Lung (tissue), 11 donors: ENCODE measurements at regions not wholly inside any gene's neighbourhood (a gene's known extent, or its start where the extent isn't known, plus 50 kb on each side); places are given as distances from the start of the nearest gene placed in this dataset.
"Not testable (repeated sequence)": the region's sequence is repeated elsewhere in the genome, so short reads cannot be mapped to it uniquely, and the experiment has no call there.

ENCODE experiments used
- ATAC-seq: fragments of 200-7000 bp; cut with Tn5 transposase; one replicate; pipeline ENCODE4 v1.9.1; 2020; ENCODE audit warnings: moderate number of reproducible peaks; ENCODE audit not compliant: insufficient read depth, low FRiP score
- DNase-seq, 3 donors: peaks; one replicate each; pipeline ENCODE4 v3.0.0-alpha.2; 2013 to 2017
- H3K27ac ChIP-seq, 2 donors: one replicate each; pipeline ENCODE4 v1.5.1; 2013; ENCODE audit warnings: mild to moderate bottlenecking in 2 of 2, moderate library complexity in 2 of 2, control low read depth in 1 of 2, inconsistent platforms in 1 of 2, low read depth in 1 of 2, low read length in 1 of 2
- H3K27me3 ChIP-seq, 3 donors: one replicate each; pipeline ENCODE4 v1.5.1; 2013; ENCODE audit warnings: low read length in 2 of 3; ENCODE audit not compliant: control insufficient read depth in 3 of 3, insufficient read depth in 3 of 3
- H3K36me3 ChIP-seq, 4 donors: one replicate each; pipeline ENCODE4 v1.5.1; 2013; ENCODE audit warnings: low read length in 4 of 4, mild to moderate bottlenecking in 1 of 4, moderate library complexity in 1 of 4; ENCODE audit not compliant: control insufficient read depth in 4 of 4, insufficient read depth in 4 of 4
- H3K4me1 ChIP-seq, 5 donors: one replicate each; pipeline ENCODE4 v1.5.1; 2013; ENCODE audit warnings: low read length in 5 of 5, mild to moderate bottlenecking in 2 of 5, moderate library complexity in 1 of 5; ENCODE audit not compliant: control insufficient read depth in 5 of 5, insufficient read depth in 5 of 5
- H3K4me3 ChIP-seq: one replicate; pipeline ENCODE4 v1.5.1; 2013; ENCODE audit warnings: mild to moderate bottlenecking, control low read depth, moderate library complexity
- H3K9ac ChIP-seq, 2 donors: one replicate each; pipeline ENCODE4 v1.5.1; 2013; ENCODE audit warnings: low read length in 2 of 2, control low read depth in 1 of 2; ENCODE audit not compliant: insufficient read depth in 1 of 2
- H3K9me3 ChIP-seq, 4 donors: one replicate each; pipeline ENCODE4 v1.5.1; 2013; ENCODE audit warnings: low read length in 3 of 4, mild to moderate bottlenecking in 1 of 4, moderate library complexity in 1 of 4; ENCODE audit not compliant: control insufficient read depth in 4 of 4, insufficient read depth in 3 of 4
- CTCF ChIP-seq: IDR thresholded peaks from 2 replicates; pipeline ENCODE4 v1.5.1; 2012; ENCODE audit warnings: mild to moderate bottlenecking; ENCODE audit errors: control extremely low read depth, extremely low read depth
- WGBS, 2 donors: extraction: QIAGEN DNeasy Blood & Tissue Kit; methylation state at CpG; one replicate each; pipeline ENCODE4 v1.1.7; 2013; 5-methylcytosine and 5-hydroxymethylcytosine counted together
- donor health status: control.
- donor health status: control.
- donor health status: Bipolar disorder and iron deficiency.
- donor health status: healthy.
- donor health status: DM: yes; HTN: yes; CAD: no.

DNA sequence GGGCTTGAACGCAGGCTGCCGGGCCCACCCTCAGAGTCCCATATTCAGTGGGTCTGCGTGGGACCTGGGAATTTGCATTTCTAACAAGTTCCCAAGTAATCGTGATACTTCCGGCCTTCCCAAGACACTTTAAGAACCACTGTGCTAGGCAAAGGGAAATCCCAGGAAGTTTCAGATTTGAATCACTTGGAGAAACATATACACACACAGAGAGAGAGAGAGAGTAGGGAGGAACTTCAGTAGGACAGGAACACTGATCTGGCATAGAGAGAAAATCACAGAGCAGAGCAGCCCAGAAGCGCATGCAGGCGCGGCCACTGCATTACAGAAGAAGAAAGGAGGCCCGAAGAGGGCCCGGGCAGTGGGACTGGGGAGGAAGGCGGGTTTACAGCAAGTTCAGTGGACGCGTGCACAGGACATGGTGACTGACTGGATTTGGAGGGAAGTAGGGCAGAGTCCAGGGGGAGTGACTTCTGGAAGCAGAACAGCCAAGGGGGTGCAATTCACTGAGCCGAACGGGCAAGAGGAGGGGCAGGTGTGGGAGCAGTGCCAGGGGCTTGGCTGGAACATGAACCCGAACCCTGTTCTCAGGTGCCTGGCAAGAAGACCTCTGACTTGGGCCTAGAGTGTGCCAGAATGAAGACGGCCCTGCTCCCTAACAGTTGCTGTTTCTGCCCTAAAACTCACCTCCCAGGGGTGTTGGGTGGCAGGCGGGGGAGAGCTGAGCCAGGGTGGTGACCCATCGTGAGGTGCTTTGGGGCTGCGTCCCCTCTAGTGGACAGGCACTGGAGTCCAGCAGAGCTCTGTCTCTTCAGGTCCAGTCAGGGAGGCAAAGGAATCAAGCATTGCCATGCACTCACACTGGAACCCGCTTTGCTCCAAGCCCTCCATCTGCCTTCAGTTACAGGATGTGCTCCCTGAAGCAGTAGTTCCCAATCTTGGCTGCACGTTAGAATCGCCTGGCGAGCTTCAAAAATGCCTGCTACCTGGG lies 101.3 kb upstream of the HES1 start:
- no peak overlapping the region for H3K27ac ChIP-seq
- TF ChIP-seq CTCF, result no peak
- peak in 1 of 3 donors; percentile 21 for DNase-seq
- no peaks in the 10 kb centered on the region for H3K27me3 ChIP-seq
- H3K36me3 ChIP-seq, result no peaks in the 10 kb centered on the region
- 83 to 85% methylated on average over 24 of the region's 24 CpGs for WGBS, 2 donors
- no peaks in the 10 kb centered on the region for H3K9me3 ChIP-seq
- peaks cover 0 to 17% (median 10%) of the 10 kb centered on the region in 5 donors for H3K4me1 ChIP-seq
- H3K9ac ChIP-seq, result no peak overlapping the region
- no peak for ATAC-seq
- H3K4me3 ChIP-seq, result no peak overlapping the region

- WGBS, 2 donors, result 69 to 78% methylated on average over 5 of the region's 5 CpGs
- no peak overlapping the region for H3K27ac ChIP-seq
Measured at GRCh38 chr3:194035406-194036138, 100.4 kb upstream of the HES1 start.

DNA sequence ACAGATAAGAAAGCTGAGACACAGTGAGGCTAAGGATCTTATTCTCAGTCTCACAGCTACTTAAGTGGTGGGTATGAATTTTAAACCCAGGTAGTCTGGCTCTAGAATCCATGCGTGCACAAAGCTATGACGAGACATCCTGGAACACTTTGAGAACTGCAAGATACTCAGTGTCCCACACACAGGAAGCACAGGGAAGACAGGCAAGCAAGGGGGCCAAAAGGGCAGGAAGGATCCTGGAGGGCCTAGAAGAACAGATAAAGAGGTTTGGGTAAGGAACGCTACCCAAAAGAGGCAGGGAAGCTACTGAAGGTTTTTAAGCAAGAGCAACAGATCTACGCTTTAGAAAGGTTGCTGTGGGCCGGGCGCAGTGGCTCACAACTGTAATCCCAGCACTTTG lies 99.1 kb upstream of the HES1 start:
- H3K9ac ChIP-seq, result no peak overlapping the region
- 86 to 91% methylated on average over 6 of the region's 6 CpGs for WGBS, 2 donors
- no peak for TF ChIP-seq CTCF
- H3K27ac ChIP-seq, result no peak overlapping the region
- no peak for ATAC-seq
- H3K9me3 ChIP-seq, result no peaks in the 10 kb centered on the region
- peaks cover 0 to 15% (median 8%) of the 10 kb centered on the region in 5 donors for H3K4me1 ChIP-seq
- DNase-seq, result no peak
- H3K36me3 ChIP-seq, result no peaks in the 10 kb centered on the region
- H3K27me3 ChIP-seq, result no peaks in the 10 kb centered on the region
- H3K4me3 ChIP-seq, result no peak overlapping the region

More at GRCh38 chr3:194035406-194036138, 100.4 kb upstream of the HES1 start:
- Histone ChIP-seq H3K36me3 (no peaks in the 10 kb centered on the region), H3K27me3 (no peaks in the 10 kb centered on the region), H3K4me1 (peaks cover 0 to 17% (median 8%) of the 10 kb centered on the region in 5 donors), H3K4me3 (no peak overlapping the region), H3K9ac (no peak overlapping the region), H3K9me3 (no peaks in the 10 kb centered on the region)
- no peak for TF ChIP-seq CTCF
- no peak for DNase-seq
- no peak for ATAC-seq

DNA sequence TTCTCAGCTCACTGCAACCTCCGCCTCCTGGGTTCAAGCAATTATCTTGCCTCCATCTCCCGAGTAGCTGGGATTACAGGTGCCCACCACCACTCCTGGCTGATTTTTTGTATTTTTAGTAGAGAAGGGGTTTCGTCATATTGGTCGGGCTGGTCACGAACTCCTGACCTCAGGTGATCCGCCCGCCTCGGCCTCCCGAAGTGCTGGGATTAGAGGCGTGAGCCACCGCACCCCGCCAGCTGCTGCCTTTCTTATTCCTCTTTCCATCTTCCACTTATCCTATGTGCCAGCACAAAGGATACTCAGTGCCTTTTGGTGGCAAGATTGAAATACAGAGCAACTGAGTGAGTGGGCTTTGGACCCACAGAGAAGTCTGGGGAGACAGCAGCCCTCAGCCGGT lies 97.6 kb upstream of the HES1 start:
- H3K27me3 ChIP-seq, H3K27ac ChIP-seq, DNase-seq, H3K36me3 ChIP-seq, H3K9ac ChIP-seq, ATAC-seq, H3K9me3 ChIP-seq, H3K4me1 ChIP-seq, H3K4me3 ChIP-seq: not testable (repeated sequence)
- WGBS, 2 donors, result 93 to 94% methylated on average over 13 of the region's 13 CpGs
